ENCODE measurements at regions not wholly inside any gene's neighbourhood (a gene's known extent, or its start where the extent isn't known, plus 50 kb on each side); places are given as distances from the start of the nearest gene placed in this dataset.

- no peak for DNase-seq
- TF ChIP-seq CTCF (IDR thresholded peaks at IDR 0.05; ENCODE audit: borderline replicate concordance, extremely low read depth, insufficient read depth), result no peak
- no peak overlapping the region for H3K4me3 ChIP-seq (ENCODE audit: low read length in 3 of 3)
- H3K9me3 ChIP-seq (ENCODE audit: control insufficient read depth in 2 of 3, insufficient read depth in 1 of 3, low read length in 3 of 3), result no peaks in the 10 kb centered on the region
- FAIRE-seq, result no peak
- no peaks in the 10 kb centered on the region for H3K36me3 ChIP-seq (ENCODE audit: control insufficient read depth in 2 of 3, insufficient read depth in 3 of 3, low read length in 3 of 3)
- no peak overlapping the region for H3K9ac ChIP-seq (ENCODE audit: low read length in 3 of 3)
- H3K4me1 ChIP-seq (ENCODE audit: control insufficient read depth in 2 of 3, insufficient read depth in 2 of 3, low read depth in 1 of 3, low read length in 3 of 3), result no peaks in the 10 kb centered on the region
- intact Hi-C loops (cut with DNase I), result no loop called here
- H3K27ac ChIP-seq (ENCODE audit: low read depth in 2 of 2, low read length in 2 of 2), result no peak overlapping the region
- no peaks in the 10 kb centered on the region for H3K27me3 ChIP-seq (ENCODE audit: control insufficient read depth, insufficient read depth, low read length)
Measured at GRCh38 chr9:21605489-21605931, 123.4 kb upstream of the IFNE start.

- TF ChIP-seq CTCF (IDR thresholded peaks at IDR 0.05; ENCODE audit: borderline replicate concordance, extremely low read depth, insufficient read depth), result no peak
- Histone ChIP-seq H3K36me3 (ENCODE audit: control insufficient read depth in 2 of 3, insufficient read depth in 3 of 3, low read length in 3 of 3) (no peaks in the 10 kb centered on the region), H3K27ac (ENCODE audit: low read depth in 2 of 2, low read length in 2 of 2) (no peak overlapping the region), H3K4me3 (ENCODE audit: low read length in 3 of 3) (no peak overlapping the region), H3K4me1 (ENCODE audit: control insufficient read depth in 2 of 3, insufficient read depth in 2 of 3, low read depth in 1 of 3, low read length in 3 of 3) (no peaks in the 10 kb centered on the region), H3K9me3 (ENCODE audit: control insufficient read depth in 2 of 3, insufficient read depth in 1 of 3, low read length in 3 of 3) (no peaks in the 10 kb centered on the region), H3K27me3 (ENCODE audit: control insufficient read depth, insufficient read depth, low read length) (no peaks in the 10 kb centered on the region), H3K9ac (ENCODE audit: low read length in 3 of 3) (no peak overlapping the region)
- FAIRE-seq, result no peak
- DNase-seq, result no peak
- intact Hi-C loops (cut with DNase I), result no loop called here
Measured at GRCh38 chr9:21607576-21607975, 125.5 kb upstream of the IFNE start.

- Histone ChIP-seq H3K4me1 (ENCODE audit: control insufficient read depth in 2 of 3, insufficient read depth in 2 of 3, low read depth in 1 of 3, low read length in 3 of 3) (no peaks in the 10 kb centered on the region), H3K27me3 (ENCODE audit: control insufficient read depth, insufficient read depth, low read length) (no peaks in the 10 kb centered on the region), H3K27ac (ENCODE audit: low read depth in 2 of 2, low read length in 2 of 2) (no peak overlapping the region), H3K36me3 (ENCODE audit: control insufficient read depth in 2 of 3, insufficient read depth in 3 of 3, low read length in 3 of 3) (no peaks in the 10 kb centered on the region), H3K9ac (ENCODE audit: low read length in 3 of 3) (no peak overlapping the region), H3K4me3 (ENCODE audit: low read length in 3 of 3) (no peak overlapping the region), H3K9me3 (ENCODE audit: control insufficient read depth in 2 of 3, insufficient read depth in 1 of 3, low read length in 3 of 3) (no peaks in the 10 kb centered on the region)
- no peak for DNase-seq
- FAIRE-seq, result no peak
- intact Hi-C loops (cut with DNase I), result no loop called here
- TF ChIP-seq CTCF (IDR thresholded peaks at IDR 0.05; ENCODE audit: borderline replicate concordance, extremely low read depth, insufficient read depth), result no peak
Measured at GRCh38 chr9:21608200-21608599, 126.1 kb upstream of the IFNE start.

GRCh38 chr9:21609506-21609905 lies 127.4 kb upstream of the IFNE start:
- no peak overlapping the region for H3K9ac ChIP-seq (ENCODE audit: low read length in 3 of 3)
- H3K27ac ChIP-seq (ENCODE audit: low read depth in 2 of 2, low read length in 2 of 2), result no peak overlapping the region
- no peak overlapping the region for H3K4me3 ChIP-seq (ENCODE audit: low read length in 3 of 3)
- intact Hi-C loops (cut with DNase I), result no loop called here
- DNase-seq (no peak), FAIRE-seq (no peak)
- no peaks in the 10 kb centered on the region for H3K27me3 ChIP-seq (ENCODE audit: control insufficient read depth, insufficient read depth, low read length)
- H3K4me1 ChIP-seq (ENCODE audit: control insufficient read depth in 2 of 3, insufficient read depth in 2 of 3, low read depth in 1 of 3, low read length in 3 of 3), result no peaks in the 10 kb centered on the region
- no peaks in the 10 kb centered on the region for H3K36me3 ChIP-seq (ENCODE audit: control insufficient read depth in 2 of 3, insufficient read depth in 3 of 3, low read length in 3 of 3)
- H3K9me3 ChIP-seq (ENCODE audit: control insufficient read depth in 2 of 3, insufficient read depth in 1 of 3, low read length in 3 of 3), result no peaks in the 10 kb centered on the region
- TF ChIP-seq CTCF (IDR thresholded peaks at IDR 0.05; ENCODE audit: borderline replicate concordance, extremely low read depth, insufficient read depth), result no peak

All from kidney (tissue), 13 donors.